ENCODE measurements at regions not wholly inside any gene's neighbourhood (a gene's known extent, or its start where the extent isn't known, plus 50 kb on each side); places are given as distances from the start of the nearest gene placed in this dataset.
"Not testable (repeated sequence)": the region's sequence is repeated elsewhere in the genome, so short reads cannot be mapped to it uniquely, and the experiment has no call there.

DNA sequence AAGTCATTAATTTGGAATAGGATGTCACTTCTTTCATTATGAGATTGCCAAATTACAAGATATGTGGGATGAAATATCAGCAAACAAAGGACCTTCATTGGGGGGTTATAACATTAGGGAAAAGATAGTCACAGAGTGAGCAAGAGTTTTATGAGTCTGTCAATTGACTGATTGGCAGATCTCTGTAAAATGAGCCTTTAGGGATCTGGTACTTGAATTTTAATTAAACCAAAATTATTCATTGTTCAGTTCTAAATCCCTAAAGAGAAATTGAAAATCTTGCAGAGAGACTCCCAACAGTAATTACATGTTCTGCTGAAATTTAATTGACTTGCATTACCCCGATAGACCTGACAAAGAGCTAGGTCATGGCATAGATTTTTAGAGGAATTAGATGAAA lies 768.1 kb upstream of the SPRY2 start:
- H3K36me3 ChIP-seq (ENCODE audit: insufficient read depth, low read length) = no peaks in the 10 kb centered on the region
- no peaks in the 10 kb centered on the region for H4K20me1 ChIP-seq (ENCODE audit: insufficient read depth, low read length)
- no peaks in the 10 kb centered on the region for H3K27me3 ChIP-seq (ENCODE audit: insufficient read depth, low read length)
- no peak for DNase-seq (ENCODE audit: insufficient read length, low spot score, missing footprints)
- TF ChIP-seq, protein P1, sequence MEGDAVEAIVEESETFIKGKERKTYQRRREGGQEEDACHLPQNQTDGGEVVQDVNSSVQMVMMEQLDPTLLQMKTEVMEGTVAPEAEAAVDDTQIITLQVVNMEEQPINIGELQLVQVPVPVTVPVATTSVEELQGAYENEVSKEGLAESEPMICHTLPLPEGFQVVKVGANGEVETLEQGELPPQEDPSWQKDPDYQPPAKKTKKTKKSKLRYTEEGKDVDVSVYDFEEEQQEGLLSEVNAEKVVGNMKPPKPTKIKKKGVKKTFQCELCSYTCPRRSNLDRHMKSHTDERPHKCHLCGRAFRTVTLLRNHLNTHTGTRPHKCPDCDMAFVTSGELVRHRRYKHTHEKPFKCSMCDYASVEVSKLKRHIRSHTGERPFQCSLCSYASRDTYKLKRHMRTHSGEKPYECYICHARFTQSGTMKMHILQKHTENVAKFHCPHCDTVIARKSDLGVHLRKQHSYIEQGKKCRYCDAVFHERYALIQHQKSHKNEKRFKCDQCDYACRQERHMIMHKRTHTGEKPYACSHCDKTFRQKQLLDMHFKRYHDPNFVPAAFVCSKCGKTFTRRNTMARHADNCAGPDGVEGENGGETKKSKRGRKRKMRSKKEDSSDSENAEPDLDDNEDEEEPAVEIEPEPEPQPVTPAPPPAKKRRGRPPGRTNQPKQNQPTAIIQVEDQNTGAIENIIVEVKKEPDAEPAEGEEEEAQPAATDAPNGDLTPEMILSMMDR (IDR thresholded peaks at IDR 0.05; ENCODE audit: extremely low read depth, low read depth, low read length) = no peak
- H3K9me3 ChIP-seq (ENCODE audit: low read depth, low read length) = no peaks in the 10 kb centered on the region
- H3K79me2 ChIP-seq (ENCODE audit: insufficient read depth, low read length) = no peaks in the 10 kb centered on the region
- H3K4me3 ChIP-seq (ENCODE audit: insufficient read depth, low read length) = no peak overlapping the region
- H2AFZ ChIP-seq (ENCODE audit: low read length) = no peak overlapping the region
- H3K27ac ChIP-seq (ENCODE audit: low read depth, low read length) = no peak overlapping the region
- no peak overlapping the region for H3K4me2 ChIP-seq (ENCODE audit: insufficient read depth, low read length)
- H3K4me1 ChIP-seq (ENCODE audit: insufficient read depth, low read length) = no peaks in the 10 kb centered on the region

DNA sequence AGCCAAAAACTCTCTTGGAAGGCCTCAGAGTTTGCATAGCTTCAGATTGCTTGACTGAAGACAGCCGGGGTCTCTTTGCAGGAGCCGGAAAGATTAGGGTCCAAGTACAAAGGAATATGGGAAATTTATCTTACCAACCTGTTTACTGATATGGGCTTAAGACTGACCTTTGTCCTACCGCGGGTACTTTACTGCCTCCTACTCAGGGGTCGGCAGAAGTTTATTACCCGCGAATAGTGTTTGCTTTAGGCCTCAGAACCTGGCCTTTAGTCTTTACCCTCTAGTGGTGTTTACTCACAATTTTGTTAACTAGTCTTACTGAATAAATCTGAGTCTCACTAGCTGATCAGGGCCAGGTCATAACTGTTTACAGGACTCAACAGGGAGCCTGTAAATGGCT lies 765.4 kb upstream of the SPRY2 start:
- TF ChIP-seq, protein P1 (IDR thresholded peaks at IDR 0.05; ENCODE audit: extremely low read depth, low read depth, low read length) = no peak
- no peak overlapping the region for H3K4me3 ChIP-seq (ENCODE audit: insufficient read depth, low read length)
- H3K79me2 ChIP-seq (ENCODE audit: insufficient read depth, low read length) = no peaks in the 10 kb centered on the region
- DNase-seq (ENCODE audit: insufficient read length, low spot score, missing footprints) = no peak
- H3K4me2 ChIP-seq (ENCODE audit: insufficient read depth, low read length) = no peak overlapping the region
- no peaks in the 10 kb centered on the region for H3K36me3 ChIP-seq (ENCODE audit: insufficient read depth, low read length)
- H3K4me1 ChIP-seq (ENCODE audit: insufficient read depth, low read length) = no peaks in the 10 kb centered on the region
- no peak overlapping the region for H2AFZ ChIP-seq (ENCODE audit: low read length)
- no peaks in the 10 kb centered on the region for H3K9me3 ChIP-seq (ENCODE audit: low read depth, low read length)
- H3K27me3 ChIP-seq (ENCODE audit: insufficient read depth, low read length) = no peaks in the 10 kb centered on the region
- H3K27ac ChIP-seq (ENCODE audit: low read depth, low read length) = no peak overlapping the region
- no peaks in the 10 kb centered on the region for H4K20me1 ChIP-seq (ENCODE audit: insufficient read depth, low read length)

DNA sequence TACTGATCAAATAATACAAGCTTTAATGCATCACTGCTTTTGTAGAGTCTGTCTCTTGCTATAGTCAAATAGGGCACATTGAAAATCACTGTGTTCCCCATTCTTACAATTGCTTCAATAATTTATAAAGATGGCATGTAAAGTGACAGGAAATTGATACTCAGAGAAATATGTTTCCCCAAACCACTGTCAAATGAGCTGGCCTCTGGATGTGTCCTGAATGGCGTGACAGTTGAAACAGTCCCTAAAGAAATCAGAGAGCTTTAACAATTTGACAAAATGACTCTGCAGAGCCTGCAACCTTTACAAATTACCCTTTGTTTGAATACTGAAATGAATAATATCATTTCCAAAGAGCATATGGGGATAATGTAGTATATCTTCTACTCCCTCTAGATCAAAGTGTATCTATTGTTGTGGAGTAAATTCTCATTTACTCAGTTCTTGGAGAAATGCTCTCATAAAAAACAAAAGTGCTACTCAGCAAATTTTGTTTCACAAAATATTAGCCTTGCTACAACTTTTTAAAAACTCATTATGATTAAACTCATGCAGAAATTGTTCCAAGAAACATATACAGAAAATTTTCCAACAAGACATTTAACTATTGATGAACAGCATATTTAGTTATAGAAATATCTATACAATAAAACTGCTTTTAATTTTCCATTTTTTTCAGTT lies 763.2 kb upstream of the SPRY2 start:
- DNase-seq (ENCODE audit: insufficient read length, low spot score, missing footprints) = no peak
- Histone ChIP-seq H3K27me3 (ENCODE audit: insufficient read depth, low read length) (no peaks in the 10 kb centered on the region), H3K4me1 (ENCODE audit: insufficient read depth, low read length) (no peaks in the 10 kb centered on the region), H3K79me2 (ENCODE audit: insufficient read depth, low read length) (no peaks in the 10 kb centered on the region), H4K20me1 (ENCODE audit: insufficient read depth, low read length) (no peaks in the 10 kb centered on the region), H3K9me3 (ENCODE audit: low read depth, low read length) (no peaks in the 10 kb centered on the region), H3K4me3 (ENCODE audit: insufficient read depth, low read length) (no peak overlapping the region), H3K4me2 (ENCODE audit: insufficient read depth, low read length) (no peak overlapping the region), H3K27ac (ENCODE audit: low read depth, low read length) (no peak overlapping the region), H3K36me3 (ENCODE audit: insufficient read depth, low read length) (no peaks in the 10 kb centered on the region), H2AFZ (ENCODE audit: low read length) (no peak overlapping the region)
- TF ChIP-seq, protein P1 (IDR thresholded peaks at IDR 0.05; ENCODE audit: extremely low read depth, low read depth, low read length) = no peak

DNA sequence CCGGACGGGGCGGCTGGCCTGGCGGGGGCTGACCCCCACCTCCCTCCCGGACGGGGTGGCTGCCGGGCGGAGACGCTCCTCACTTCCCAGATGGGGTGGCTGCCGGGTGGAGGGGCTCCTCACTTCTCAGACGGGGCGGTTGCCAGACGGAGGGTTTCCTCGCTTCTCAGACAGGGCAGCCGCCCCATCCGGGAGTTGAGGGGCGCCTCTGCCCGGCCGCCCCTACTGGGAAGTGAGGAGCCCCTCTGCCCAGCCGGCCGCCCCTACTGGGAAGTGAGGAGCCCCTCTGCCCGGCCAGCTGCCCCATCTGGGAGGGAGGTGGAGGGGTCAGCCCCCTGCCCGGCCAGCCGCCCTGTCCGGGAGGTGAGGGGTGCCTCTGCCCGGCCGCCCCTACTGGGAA lies 761.1 kb upstream of the SPRY2 start:
- H3K9me3 ChIP-seq (ENCODE audit: low read depth, low read length); H3K4me1 ChIP-seq (ENCODE audit: insufficient read depth, low read length); H3K27ac ChIP-seq (ENCODE audit: low read depth, low read length); H3K4me3 ChIP-seq (ENCODE audit: insufficient read depth, low read length); H3K27me3 ChIP-seq (ENCODE audit: insufficient read depth, low read length); H2AFZ ChIP-seq (ENCODE audit: low read length); H3K36me3 ChIP-seq (ENCODE audit: insufficient read depth, low read length); H4K20me1 ChIP-seq (ENCODE audit: insufficient read depth, low read length); H3K79me2 ChIP-seq (ENCODE audit: insufficient read depth, low read length); DNase-seq (ENCODE audit: insufficient read length, low spot score, missing footprints); H3K4me2 ChIP-seq (ENCODE audit: insufficient read depth, low read length): not testable (repeated sequence)

Data from osteoblast (primary cell).